SK-N-MC (cell line): ENCODE measurements at regions not wholly inside any gene's neighbourhood (a gene's known extent, or its start where the extent isn't known, plus 50 kb on each side); places are given as distances from the start of the nearest gene placed in this dataset.

Experiments used
- EZH2 ChIP-seq: fragments of 200-600 bp; sonication (generic); IDR thresholded peaks from one replicate; pipeline ENCODE4 v1.6.1; 2017; ENCODE audit warnings: antibody characterized with exemption
- FOXP2 ChIP-seq: optimal IDR thresholded peaks from 2 replicates; pipeline ENCODE3; 2011; ENCODE audit warnings: mild to moderate bottlenecking, moderate library complexity; ENCODE audit not compliant: insufficient read depth; ENCODE audit errors: extremely low read length, control extremely low read depth
- POLR2AphosphoS5 ChIP-seq: IDR thresholded peaks from 2 replicates; pipeline ENCODE4 v1.6.1; 2012; ENCODE audit warnings: mild to moderate bottlenecking, low read depth, low read length, borderline replicate concordance

DNA sequence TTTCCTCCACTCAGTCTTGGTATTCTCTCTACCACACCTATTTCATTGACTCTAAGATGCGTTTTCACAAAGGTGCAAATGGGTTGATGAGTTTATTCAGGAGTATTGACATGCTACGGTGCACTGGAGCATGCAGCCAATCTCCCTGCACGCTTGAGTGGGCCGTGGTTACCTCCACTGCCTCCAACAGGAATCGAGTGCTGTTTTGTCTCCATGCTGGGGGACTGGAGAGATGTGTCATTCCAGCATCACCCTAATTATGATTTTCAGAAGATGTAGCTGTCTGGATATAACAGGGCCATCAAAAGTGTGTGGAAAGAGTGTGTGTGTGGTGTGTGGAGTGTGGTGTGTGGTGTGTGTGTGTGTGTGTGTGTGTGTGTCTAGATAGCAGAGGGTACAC is 351.6 kb upstream of the ZFHX3 start:
- TF ChIP-seq EZH2 (no peak), POLR2AphosphoS5 (no peak), FOXP2 (no peak)
